ENCODE measurements at regions not wholly inside any gene's neighbourhood (a gene's known extent, or its start where the extent isn't known, plus 50 kb on each side); places are given as distances from the start of the nearest gene placed in this dataset.

DNA sequence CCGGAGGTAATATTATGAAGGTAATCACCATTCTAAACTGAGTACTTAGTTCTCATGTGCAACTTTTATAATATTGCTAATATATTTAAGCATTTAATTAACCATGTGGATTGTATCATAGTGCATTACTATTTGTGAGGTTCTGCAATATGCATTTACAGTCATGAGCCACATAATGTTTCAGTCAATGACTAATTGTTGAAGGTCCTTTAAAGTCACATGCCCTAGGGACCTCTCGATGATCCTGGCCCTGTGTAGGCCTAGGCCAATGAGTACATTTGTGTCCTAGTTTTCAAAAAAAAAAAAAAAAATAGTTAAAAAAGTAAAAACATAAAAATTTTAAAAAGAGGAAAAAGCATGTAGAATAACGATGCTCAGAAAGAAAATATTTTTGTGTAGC, 298.0 kb downstream of the DSEL start:
- DNase-seq: no peak

DNA sequence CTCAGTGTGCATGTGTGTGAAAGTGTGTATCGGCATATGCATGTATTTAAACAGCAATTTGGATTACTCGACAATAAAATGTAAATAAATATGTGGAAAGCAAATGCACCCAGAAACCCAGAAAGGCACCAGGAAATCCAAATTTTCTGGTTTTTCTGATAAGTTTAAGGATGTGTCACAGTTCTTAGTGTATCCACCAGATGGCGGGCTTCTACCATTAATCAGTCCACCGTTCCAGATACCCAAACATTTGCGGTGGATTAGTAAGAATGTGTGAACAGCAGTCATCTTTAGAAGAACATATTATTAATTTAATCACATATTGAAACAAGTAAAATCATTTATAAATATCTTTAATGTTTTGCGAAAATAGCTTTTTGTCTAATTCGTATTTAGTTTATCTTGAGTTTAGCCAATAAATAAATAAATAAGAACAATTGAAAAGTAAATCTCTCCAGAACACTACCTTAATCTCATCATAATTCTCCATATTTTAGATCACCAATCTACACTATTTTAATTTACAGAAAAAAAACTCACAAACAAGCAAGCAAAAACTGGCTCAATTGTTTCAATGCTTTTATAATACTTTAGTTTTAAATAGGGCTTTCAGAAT, 298.9 kb downstream of the DSEL start:
- peak; percentile 45 to 60 for DNase-seq

DNA sequence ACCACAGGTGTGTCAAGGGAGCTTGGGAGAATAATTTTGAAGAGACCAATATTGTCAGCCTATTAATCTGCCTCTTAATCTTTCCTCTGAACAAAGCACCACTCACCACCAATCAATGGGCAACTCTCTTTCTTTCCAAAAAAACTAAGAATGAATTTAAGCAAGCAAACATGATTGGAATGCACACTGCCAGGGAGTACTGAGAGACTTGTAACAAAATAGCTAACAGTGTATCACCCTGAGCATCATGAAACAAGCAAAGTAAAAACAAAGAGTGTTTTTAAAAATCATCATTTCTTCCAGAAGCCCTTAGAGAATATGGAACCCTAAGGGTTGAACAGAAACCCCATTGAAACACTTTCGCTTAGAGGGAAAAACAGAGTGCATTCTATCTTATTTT, 299.7 kb downstream of the DSEL start:
- DNase-seq: no peak

DNA sequence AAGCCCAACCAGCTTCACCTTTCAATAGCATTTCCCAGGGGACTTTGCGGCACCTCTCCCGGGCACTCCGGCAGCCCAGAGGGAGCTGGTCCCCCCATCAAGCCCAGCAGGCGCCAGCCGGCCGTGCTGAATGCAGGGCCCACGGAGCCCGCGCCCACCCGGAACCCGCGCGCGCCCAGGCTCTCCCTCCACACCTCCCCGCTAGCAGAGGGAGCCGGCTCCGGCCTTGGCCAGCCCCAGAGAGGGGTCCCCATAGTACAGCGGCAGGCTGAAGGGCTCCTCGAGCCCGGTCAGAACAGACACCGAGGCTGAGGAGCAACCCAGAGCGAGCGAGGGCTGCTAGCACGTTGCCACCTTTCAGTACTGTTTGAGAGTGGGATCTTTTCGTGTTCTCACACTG, 300.8 kb downstream of the DSEL start:
- DNase-seq: no peak

DNA sequence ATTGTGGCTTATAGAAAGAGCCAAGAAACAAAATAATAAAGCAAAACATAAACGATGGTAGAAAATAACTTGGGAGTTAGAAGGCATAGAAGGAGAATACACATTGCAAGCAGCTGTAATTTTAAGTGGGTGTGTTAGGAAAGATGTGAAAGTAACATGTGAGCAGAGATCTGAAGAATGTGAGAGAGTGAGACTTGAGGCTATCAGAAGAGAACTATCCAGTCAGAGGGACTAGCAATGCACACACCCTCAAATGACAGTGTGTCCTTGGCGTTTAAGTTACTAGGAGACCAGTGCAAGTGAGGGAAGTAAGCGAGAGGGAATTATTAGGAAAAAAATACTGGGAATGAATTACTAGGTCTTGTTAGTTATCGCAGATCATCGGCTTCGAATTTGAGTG, 304.9 kb downstream of the DSEL start:
- DNase-seq: no peak

DNA sequence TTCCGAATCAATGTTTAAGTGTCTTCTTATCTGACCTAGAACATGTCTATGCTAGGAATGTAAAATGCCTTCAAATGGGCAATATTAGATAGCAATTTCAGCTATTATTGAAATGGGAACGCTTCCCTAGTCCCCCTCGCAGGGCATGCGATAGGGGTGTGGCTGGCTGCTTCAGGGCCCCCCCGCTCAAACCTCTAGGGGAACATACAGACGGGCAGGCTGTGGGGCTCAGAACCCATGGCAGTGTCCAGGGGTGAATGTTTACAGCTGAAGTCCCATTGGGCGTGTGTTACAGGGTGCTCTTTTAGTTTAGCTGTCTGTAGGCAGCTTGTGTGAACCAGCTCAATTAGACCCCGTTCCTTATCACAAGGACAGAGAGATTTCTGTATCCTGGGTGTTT, 315.9 kb downstream of the DSEL start:
- DNase-seq: no peak

DNA sequence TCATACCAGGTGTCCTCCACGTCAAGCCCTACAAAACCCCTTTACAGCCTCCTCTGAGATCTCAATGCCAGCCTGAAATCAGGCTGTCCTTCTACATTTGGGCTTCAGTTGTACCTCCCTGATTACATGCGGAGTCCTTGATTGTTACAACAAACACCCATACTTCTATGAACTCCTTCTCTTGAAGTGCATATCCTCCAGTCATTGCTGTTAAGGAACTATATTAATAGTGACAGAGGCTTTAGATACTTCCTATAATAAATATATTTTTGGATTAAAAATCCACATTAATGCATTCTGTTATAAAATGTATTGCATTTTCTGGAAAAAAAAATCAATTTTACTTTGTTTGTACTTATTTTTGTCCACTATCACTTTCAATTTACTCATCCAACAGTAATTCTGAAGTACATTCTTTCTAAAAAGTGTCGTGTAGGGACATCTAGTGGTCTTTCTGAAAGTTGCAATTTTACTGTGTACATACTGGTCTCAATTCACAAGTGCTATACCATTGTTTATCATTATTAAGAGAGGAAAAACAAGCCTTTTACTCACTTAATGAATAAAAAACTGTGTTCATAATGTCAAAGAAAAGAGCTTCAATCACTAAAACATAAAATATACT, 316.4 kb downstream of the DSEL start:
- no peak for DNase-seq

DNA sequence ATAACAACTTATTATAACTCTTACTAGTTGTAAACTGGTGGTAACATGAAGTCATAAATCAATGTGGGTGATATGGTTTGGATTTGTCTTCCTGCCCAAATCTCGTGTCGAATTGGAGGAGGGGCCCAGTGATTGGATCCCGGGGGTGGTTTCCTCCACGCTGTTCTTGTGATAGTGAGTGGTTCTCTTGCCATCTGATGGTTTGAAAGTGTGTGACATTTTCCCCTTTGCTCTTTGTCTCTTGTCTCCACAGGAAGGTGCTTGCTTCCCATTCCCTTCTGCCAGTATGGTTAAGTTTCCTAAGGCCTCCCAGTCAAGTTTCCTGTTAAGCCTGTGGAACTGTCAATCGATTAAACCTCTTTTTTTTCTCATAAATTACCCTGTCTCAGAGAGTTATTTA, 321.6 kb downstream of the DSEL start:
- DNase-seq: no peak

DNA sequence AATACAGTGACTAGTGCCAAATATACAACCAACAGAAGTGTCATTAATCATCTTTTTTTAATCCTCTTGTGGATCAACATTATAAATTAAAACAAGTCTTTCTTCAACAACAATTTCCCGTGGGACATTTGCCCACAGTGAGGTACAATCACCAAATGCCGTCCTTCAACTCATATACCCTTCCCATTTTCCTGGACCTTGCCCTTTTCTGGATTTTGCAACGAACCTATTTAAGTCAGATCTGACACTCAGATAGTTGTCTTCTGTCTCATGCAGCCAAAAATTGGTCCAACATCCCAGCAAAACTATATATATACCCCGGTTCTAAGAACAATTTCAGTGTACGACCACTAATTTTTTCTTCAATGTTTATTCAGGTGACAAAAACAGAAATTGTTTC, 324.0 kb downstream of the DSEL start:
- no peak for DNase-seq

DNA sequence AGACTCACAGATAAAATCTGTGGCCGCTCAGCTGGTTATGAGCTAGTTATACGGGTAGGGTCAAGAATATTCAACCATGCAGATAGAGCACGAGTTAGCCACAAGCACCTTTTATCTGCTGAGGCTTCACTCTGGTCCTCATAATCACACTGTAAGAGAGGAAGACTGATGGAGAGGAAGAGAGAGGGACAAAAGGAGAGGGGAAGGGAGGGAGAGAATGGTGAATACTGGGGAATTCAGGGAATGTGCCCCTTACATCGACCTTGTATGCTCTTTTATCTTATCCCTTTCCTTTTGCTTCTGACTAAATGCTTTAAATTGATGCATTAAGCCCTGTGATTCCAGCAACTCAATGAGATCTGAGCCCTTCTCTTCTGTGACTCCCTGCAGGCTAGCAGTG, 333.1 kb downstream of the DSEL start:
- no peak for DNase-seq

DNA sequence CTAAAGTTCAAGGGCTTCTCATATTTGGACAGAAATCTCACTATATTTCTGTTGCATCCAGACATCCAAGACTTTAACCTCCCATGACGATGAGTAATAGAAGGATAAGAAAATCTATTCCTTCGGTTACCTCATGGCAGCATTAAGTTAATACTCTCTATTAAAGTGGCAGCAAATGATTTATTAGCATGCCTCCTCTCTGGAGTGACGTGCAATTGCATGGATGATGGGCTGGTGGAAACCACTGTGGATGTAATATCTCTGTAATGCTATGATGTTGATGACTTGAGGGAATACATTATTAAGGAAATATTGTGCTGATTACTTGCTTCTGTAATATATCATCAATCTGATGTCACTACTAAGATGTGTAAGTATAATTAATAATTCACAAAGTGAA, 336.8 kb downstream of the DSEL start:
- DNase-seq: no peak

DNA sequence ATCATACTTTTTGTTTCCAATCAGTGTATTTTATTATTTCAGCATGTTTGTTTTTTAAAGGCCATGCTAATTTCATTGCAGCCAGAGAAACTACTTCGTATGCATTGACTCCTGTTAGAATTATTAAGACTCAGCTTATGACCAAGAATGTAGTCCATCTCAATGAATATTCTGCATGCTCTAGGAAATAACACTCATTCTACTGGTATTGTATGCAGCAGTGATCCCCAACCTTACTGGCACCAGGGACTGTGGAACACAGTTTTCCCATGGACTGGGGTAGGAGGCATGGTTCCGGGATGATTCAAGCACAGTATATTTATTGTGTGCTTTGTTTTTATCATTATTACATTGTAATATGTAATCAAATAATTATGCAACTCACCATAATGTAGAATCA, 356.9 kb downstream of the DSEL start:
- DNase-seq: no peak

DNA sequence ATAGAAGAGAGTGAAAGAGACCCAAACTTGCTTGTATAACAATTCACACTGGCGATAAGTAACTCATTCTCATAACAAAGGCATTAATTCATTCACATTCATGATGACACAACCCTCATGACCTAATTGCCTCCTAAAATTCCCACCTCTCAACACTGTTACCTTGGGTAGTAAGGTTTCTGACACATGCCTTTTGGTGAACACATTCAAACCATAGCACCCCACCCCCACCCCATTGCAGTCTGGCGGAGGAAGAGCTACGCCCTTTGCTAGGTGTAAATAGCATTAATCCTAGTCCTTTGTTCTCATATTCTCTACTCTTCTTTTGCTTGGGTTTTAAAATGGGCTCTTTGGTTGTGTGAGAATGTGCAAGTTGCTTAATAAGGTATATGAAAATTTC, 361.5 kb downstream of the DSEL start:
- no peak for DNase-seq

DNA sequence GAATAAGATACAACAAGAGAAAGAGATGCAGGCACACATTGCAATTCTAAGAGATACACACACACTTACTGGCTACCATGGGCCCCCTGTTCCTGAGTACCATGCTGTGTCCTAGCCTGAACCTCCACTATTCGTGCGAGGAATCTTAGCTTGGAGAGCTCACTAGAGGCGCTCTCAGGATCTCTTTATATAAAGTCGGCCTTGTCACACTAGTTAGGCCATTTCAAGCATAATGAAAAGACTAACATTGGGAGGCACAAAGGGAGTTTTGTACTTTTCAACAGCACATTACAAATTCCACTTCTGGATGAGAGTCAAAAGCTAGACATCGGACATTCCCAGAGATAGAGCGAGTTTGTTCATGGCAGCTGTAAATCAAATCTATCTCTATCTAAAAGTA, 365.2 kb downstream of the DSEL start:
- no peak for DNase-seq

DNA sequence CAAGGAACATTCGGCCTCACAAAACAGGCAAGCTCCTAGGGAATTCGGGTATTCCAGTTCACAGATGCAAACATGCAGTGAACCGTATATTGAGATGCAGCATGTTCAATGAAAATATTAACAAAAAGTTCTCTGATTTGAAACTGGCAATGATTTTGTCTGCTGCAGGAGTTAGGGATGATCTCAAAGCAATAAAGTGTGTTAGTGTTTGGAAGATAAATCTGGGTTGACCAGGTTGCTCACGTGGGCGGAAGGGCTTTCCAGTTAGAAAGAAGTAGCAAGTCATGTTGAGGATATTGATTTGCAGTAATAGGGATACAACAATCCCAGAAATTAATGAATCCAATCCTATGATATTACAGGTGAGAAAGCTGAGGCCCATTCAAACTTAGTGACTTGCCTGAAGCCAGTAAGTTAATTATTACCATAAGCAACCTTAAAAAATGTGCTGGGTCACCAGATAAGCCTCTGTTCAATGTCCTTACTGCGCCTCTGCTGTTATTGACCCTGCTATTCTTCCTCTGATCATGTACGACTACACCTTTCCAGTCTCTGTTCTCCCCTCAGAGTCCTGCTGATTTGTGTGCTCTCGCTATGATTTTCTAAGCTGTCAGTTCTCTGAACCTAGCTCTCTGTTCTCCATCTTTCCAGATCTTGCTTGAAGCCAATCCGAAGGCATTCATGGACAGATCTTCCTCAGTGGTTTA, 370.8 kb downstream of the DSEL start:
- no peak for DNase-seq

DNA sequence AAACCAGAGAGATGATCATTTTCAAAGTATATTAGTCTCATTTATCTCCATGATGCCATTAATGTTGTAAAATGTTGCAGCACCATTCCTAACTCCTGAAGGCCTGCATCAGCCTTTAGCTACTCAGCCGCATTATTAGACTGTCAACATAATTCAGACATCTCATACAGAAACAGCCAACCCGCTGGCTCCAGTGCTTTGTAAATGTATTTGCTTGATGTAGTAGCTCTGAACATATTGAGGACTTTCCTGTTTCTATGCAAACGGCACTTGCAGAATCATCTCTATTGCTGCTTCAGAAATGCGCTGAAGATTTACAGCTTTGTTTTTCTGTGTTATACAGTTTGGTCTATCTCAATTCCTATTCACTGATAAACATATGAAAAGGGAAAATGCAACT, 372.2 kb downstream of the DSEL start:
- DNase-seq: no peak

DNA sequence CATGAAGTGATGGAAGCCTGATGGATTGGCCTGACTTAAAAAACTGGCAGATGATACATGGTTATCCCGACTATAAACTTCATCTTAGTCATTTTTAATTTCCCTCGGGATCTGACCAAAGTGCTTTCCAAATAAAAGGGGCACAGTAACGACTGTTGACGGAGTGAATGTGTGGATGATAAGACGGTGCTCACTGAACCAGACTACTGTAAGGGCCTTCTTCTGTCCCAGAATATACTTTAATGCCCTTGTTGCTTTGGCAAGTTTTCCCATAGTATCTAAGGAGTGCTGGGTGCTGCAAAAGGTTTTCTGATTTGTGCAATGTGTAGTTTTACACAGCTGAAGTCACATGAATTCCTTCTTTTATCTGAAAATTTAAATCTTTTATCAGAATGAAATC, 373.5 kb downstream of the DSEL start:
- no peak for DNase-seq

DNA sequence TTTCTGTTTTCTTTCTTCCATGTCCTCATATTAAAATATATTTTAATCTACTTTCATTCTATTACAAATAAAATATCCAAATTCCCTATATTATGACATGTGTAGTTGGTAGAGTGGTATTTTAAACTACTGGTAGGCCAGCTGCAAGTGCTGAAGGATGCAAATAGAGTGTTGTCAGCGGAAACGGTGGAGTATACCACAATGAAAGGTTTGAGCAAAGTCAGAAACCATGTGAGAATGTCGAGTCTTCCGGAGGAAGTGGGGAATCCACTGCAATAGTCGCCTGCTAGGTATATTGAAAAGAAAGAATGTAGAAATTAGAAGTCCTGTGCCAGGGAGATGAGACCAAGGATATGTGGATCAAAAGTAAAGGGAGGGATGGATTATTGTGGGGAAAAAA, 373.9 kb downstream of the DSEL start:
- no peak for DNase-seq

DNA sequence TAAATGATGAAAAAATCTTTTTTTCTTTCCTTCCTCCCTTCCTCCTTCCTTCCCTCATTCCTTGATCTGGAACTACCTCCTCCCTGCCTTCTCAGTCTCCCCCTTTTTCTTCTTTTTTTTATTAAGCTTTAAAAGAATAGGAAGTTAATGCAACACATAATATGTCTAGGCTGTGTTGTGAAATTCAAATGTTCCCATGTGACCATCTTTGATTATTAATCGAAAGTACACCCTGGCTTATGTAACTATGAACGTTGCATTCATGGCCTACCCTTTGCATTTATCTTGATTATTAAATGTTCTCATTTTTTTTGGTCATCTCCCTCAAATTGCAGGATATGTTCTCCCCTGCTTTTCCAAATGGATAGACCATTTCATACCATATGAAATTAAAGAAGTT, 376.0 kb downstream of the DSEL start:
- DNase-seq: no peak

DNA sequence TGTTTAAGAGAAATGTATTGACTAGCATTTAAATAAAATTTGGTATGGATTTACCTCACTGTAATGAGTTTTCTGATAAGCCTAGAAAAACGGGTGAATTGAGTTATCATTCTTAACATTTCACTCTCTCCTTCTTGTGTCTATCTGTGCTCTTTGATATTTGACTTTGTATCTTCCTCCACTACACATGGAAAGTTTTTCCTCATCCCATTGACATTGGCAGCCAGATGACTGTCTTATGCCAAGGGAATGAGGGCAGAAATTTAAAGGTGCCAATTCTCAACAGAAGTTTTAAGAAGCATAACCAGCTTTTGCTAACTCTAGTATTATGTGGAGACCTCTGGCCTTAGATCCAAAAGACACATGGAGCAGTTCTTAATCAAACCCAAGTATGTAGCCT, 376.6 kb downstream of the DSEL start:
- no peak for DNase-seq

DNA sequence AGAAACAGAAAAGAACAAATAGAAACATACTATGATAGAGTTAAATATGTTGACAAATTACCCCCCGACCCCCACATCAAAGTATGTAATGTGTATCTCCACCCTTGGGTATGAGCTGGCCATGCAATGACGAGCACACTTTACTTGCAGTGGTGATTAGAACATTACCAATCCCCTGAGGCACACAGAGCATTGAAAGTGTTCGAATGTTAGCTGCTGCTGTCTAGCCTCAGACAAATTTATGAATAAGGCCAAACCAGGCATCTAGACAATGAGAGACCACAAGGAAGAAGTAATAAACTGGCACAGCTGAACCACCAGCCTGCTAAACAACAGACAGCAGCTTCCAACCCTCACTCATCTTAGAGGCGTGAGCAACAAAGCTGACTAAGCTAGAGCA, 380.5 kb downstream of the DSEL start:
- no peak for DNase-seq

DNA sequence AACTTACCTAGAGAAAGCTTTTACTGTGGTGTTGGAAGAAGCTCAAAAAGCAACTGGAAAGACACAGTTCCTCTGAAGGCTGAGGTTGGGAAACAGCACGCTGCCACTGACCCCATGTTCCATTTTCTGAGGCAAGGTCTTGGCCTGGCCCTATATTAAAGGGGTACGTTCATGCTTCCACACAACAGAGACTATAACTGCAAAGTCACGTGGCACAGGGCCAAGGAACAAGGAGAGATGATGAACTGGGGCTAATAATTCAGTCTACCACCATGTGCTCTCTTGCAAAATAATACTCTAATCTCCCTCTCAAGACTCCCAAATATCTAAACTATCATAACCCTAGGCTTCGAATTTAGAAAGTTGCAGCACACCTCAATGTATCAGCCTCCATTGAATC, 381.6 kb downstream of the DSEL start:
- no peak for DNase-seq

DNA sequence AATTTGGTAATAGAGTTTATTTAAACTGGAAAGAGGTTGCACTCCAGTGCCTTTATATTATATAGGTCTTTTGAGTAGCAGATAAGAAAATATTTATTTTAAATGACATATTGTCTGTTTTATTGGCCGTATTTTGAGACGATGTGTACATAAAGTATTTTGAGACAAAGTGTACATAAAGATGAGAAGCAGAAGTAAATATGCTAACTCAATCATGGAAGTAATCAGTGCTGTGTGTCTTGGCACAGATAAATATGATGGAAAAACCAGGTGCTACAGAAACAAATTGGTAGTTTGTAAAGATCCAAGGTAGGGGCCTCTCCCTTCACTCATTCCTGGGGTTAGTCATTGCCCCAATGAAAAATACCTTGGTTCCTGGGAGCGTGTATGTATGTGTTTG, 382.9 kb downstream of the DSEL start:
- no peak for DNase-seq

DNA sequence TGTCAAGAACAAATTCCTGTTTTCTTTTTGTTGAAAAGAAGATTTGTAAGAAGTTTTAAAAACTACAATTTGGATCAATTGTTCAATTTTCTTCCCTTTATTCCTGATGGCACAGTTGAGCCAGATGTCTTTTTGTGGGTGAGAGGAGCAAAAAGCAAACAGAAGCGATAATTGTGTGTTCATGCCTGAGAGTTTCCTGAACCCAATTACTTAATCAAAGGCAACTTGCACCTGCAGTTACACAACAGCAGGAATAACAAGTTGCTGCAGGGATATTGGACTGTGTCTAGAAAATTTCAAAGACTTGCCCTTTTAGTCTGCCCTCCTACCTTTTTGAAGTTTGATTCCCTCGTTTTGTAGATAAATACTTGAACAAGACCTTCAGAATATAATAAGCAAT, 383.6 kb downstream of the DSEL start:
- no peak for DNase-seq

DNA sequence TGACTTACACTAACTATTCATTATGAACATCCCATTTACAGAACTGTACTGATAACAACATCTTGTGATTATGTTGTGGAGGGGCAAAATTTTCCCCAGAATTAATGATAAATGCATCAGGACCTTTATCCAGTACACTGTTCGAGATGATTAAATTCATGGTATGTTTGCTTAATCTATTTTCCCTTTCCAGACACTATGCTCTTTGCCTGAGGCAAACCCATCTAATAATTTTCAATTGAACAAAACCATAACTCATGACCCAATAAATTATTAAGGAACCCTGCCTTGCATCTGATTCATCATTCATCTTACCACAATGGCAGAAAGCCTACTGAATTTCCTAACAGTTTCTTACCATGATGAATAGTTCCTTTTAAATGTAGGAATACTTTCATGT, 385.0 kb downstream of the DSEL start:
- DNase-seq: no peak

All from stimulated activated CD4-positive, alpha-beta T cell treated with anti-CD3 and anti-CD28 coated beads, Interleukin-2, amount 100 ng/mL, for 48 hours (primary cell).